ENCODE measurements at regions not wholly inside any gene's neighbourhood (a gene's known extent, or its start where the extent isn't known, plus 50 kb on each side); places are given as distances from the start of the nearest gene placed in this dataset.

GRCh38 chr3:130260918-130261317, 84.6 kb upstream of the COL6A5 start:
- DNase-seq (ENCODE audit: low spot score), result no peak

GRCh38 chr3:130263708-130264107, 81.8 kb upstream of the COL6A5 start:
- DNase-seq (ENCODE audit: low spot score), result no peak

- no peak for DNase-seq (ENCODE audit: low spot score)
These were observed 78.7 kb upstream of the COL6A5 start for GRCh38 chr3:130266817-130267216.

GRCh38 chr3:130276203-130276803, 69.2 kb upstream of the COL6A5 start:
- DNase-seq (ENCODE audit: low spot score), result peak; percentile 67

GRCh38 chr3:130288670-130289069, 56.8 kb upstream of the COL6A5 start:
- DNase-seq (ENCODE audit: low spot score), result no peak

GRCh38 chr3:130291148-130291547, 54.3 kb upstream of the COL6A5 start:
- DNase-seq (ENCODE audit: low spot score), result no peak

GRCh38 chr3:130293247-130293646, 52.2 kb upstream of the COL6A5 start:
- DNase-seq (ENCODE audit: low spot score), result no peak

All from iPS-NIHi11 (cell line).